K562 (cell line): ENCODE measurements at regions not wholly inside any gene's neighbourhood (a gene's known extent, or its start where the extent isn't known, plus 50 kb on each side); places are given as distances from the start of the nearest gene placed in this dataset.

ENCODE experiments used
- EGR1 ChIP-seq: fragments of 450-650 bp; conservative IDR thresholded peaks from 2 replicates; pipeline ENCODE4 v1.6.1; 2017; ENCODE audit warnings: mild to moderate bottlenecking
- ELF1 ChIP-seq: fragments of 200-800 bp; sonication (Bioruptor generic); IDR thresholded peaks from 2 replicates; pipeline ENCODE4 v1.6.1; 2016; ENCODE audit warnings: missing genetic modification characterization, missing compliant biosample characterization
- HNRNPH1 ChIP-seq: fragments of 200-400 bp; formaldehyde crosslinking; optimal IDR thresholded peaks from 2 replicates; pipeline ENCODE3; 2017; ENCODE audit warnings: low read depth, mild to moderate bottlenecking, low read length, moderate library complexity
- MAX ChIP-seq: sonication (generic); formaldehyde crosslinking; IDR thresholded peaks from 2 replicates; pipeline ENCODE4 v1.9.0; 2022; ENCODE audit warnings: mild to moderate bottlenecking, missing genetic modification reagents
- PML ChIP-seq: IDR thresholded peaks from 2 replicates; pipeline ENCODE4 v1.6.1; 2012; ENCODE audit warnings: low read length, inconsistent platforms
- TSC22D4 ChIP-seq: fragments of 450-650 bp; IDR thresholded peaks from 2 replicates; pipeline ENCODE4 v1.6.1; 2016; ENCODE audit warnings: missing genetic modification characterization, missing biosample characterization, control low read depth
- ZNF239 ChIP-seq: fragments of 250-450 bp; sonication (Bioruptor Pico); IDR thresholded peaks from 2 replicates; pipeline ENCODE4 v1.4.0; 2020; ENCODE audit warnings: mild to moderate bottlenecking
- ZNF384 ChIP-seq: IDR thresholded peaks from 2 replicates; pipeline ENCODE4 v1.6.1; 2012; ENCODE audit warnings: low read depth, low read length, improper control_type of control experiment
- ZNF589 ChIP-seq: fragments of 200-800 bp; sonication (Bioruptor generic); IDR thresholded peaks from 2 replicates; pipeline ENCODE4 v1.6.1; 2016; ENCODE audit warnings: low read depth, missing genetic modification characterization, missing compliant biosample characterization
- TF ChIP-seq, protein P1 (sequence below): sonication (generic); formaldehyde crosslinking; IDR thresholded peaks from 2 replicates; pipeline ENCODE4 v1.8.0; 2022; ENCODE audit warnings: mild to moderate bottlenecking, missing genetic modification reagents
- TF ChIP-seq, protein P2 (sequence below), 3 experiments: IDR thresholded peaks in 2 of 3; conservative IDR thresholded peaks in 1 of 3; 2 replicates each; pipeline ENCODE4 v1.5.1; 2011 to 2012; ENCODE audit warnings: low read length in 3 of 3, mild to moderate bottlenecking in 3 of 3, control low read depth in 2 of 3, improper control_type of control experiment in 1 of 3, inconsistent platforms in 1 of 3, low read depth in 1 of 3, mixed read lengths in 1 of 3, moderate library complexity in 1 of 3; ENCODE audit not compliant: insufficient read depth in 2 of 3

GRCh38 chr3:178964551-178964950, 107.1 kb downstream of the ZMAT3 start:
- TF ChIP-seq, protein P1, sequence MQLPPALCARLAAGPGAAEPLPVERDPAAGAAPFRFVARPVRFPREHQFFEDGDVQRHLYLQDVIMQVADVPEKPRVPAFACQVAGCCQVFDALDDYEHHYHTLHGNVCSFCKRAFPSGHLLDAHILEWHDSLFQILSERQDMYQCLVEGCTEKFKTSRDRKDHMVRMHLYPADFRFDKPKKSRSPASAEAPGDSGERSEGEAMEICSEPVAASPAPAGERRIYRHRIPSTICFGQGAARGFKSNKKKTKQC = no peak
- TF ChIP-seq ZNF384 = no peak
- TF ChIP-seq PML = no peak
- no peak for TF ChIP-seq ELF1 (tag)
- no peak for TF ChIP-seq TSC22D4 (tag)
- no peak for TF ChIP-seq ZNF589
- no peak for TF ChIP-seq HNRNPH1
- TF ChIP-seq MAX (CRISPR knock-in tag) = no peak
- TF ChIP-seq, protein P2, sequence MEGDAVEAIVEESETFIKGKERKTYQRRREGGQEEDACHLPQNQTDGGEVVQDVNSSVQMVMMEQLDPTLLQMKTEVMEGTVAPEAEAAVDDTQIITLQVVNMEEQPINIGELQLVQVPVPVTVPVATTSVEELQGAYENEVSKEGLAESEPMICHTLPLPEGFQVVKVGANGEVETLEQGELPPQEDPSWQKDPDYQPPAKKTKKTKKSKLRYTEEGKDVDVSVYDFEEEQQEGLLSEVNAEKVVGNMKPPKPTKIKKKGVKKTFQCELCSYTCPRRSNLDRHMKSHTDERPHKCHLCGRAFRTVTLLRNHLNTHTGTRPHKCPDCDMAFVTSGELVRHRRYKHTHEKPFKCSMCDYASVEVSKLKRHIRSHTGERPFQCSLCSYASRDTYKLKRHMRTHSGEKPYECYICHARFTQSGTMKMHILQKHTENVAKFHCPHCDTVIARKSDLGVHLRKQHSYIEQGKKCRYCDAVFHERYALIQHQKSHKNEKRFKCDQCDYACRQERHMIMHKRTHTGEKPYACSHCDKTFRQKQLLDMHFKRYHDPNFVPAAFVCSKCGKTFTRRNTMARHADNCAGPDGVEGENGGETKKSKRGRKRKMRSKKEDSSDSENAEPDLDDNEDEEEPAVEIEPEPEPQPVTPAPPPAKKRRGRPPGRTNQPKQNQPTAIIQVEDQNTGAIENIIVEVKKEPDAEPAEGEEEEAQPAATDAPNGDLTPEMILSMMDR (IDR thresholded peaks at IDR 0.05 in 2 of 3, conservative IDR thresholded peaks at IDR 0.05 in 1 of 3; ENCODE audit: insufficient read depth in 2 of 3, low read depth in 1 of 3, low read length in 3 of 3) = no peak
- no peak for TF ChIP-seq ZNF239 (CRISPR knock-in tag)
- no peak for TF ChIP-seq EGR1
